AG10803 (cell line): ENCODE measurements at regions not wholly inside any gene's neighbourhood (a gene's known extent, or its start where the extent isn't known, plus 50 kb on each side); places are given as distances from the start of the nearest gene placed in this dataset.

Experiments
- DNase-seq: peaks from one replicate; pipeline ENCODE4 v3.0.0; 2010; ENCODE audit warnings: low read depth
- H3K4me3 ChIP-seq: 2 replicates; pipeline ENCODE4 v1.5.1; 2011; ENCODE audit warnings: mild to moderate bottlenecking, low read length, control low read depth
- CTCF ChIP-seq: conservative IDR thresholded peaks from 2 replicates; pipeline ENCODE4 v1.5.1; 2011; ENCODE audit warnings: mild to moderate bottlenecking, low read length, control low read depth, inconsistent platforms

GRCh38 chr6:3513416-3513815 is 56.6 kb upstream of the SLC22A23 start:
- no peak overlapping the region for H3K4me3 ChIP-seq

GRCh38 chr6:3512832-3513231 is 56.0 kb upstream of the SLC22A23 start:
- TF ChIP-seq CTCF, result no peak
- DNase-seq, result no peak
- H3K4me3 ChIP-seq, result no peak overlapping the region

More at GRCh38 chr6:3513416-3513815, 56.6 kb upstream of the SLC22A23 start:
- DNase-seq, result no peak
- no peak for TF ChIP-seq CTCF

- no peak for TF ChIP-seq CTCF
- no peak overlapping the region for H3K4me3 ChIP-seq
- no peak for DNase-seq
These were observed 53.8 kb upstream of the SLC22A23 start for GRCh38 chr6:3510617-3511016.

- H3K4me3 ChIP-seq, result no peak overlapping the region
- DNase-seq, result no peak
- no peak for TF ChIP-seq CTCF
These were observed 53.3 kb upstream of the SLC22A23 start for GRCh38 chr6:3510178-3510577.

GRCh38 chr6:3509336-3509735 is 52.5 kb upstream of the SLC22A23 start:
- no peak overlapping the region for H3K4me3 ChIP-seq
- no peak for TF ChIP-seq CTCF
- peak; percentile 41 for DNase-seq

- no peak for TF ChIP-seq CTCF
- H3K4me3 ChIP-seq, result no peak overlapping the region
- DNase-seq, result no peak
These were observed 50.0 kb upstream of the SLC22A23 start for GRCh38 chr6:3506751-3507383.
